HUES64 (cell line): ENCODE measurements at regions not wholly inside any gene's neighbourhood (a gene's known extent, or its start where the extent isn't known, plus 50 kb on each side); places are given as distances from the start of the nearest gene placed in this dataset.
"Not testable (repeated sequence)": the region's sequence is repeated elsewhere in the genome, so short reads cannot be mapped to it uniquely, and the experiment has no call there.

ENCODE experiments used
- H3K27ac ChIP-seq: 2 replicates; pipeline ENCODE4 v1.7.0; 2013; ENCODE audit warnings: low read depth, low read length, inconsistent platforms
- H3K27me3 ChIP-seq: 2 replicates; pipeline ENCODE4 v1.6.1; 2013; ENCODE audit warnings: mild to moderate bottlenecking, low read length; ENCODE audit not compliant: insufficient read depth
- H3K36me3 ChIP-seq: 2 replicates; pipeline ENCODE4 v1.6.1; 2013; ENCODE audit warnings: mild to moderate bottlenecking, low read length; ENCODE audit not compliant: insufficient read depth
- H3K4me1 ChIP-seq: 2 replicates; pipeline ENCODE4 v1.6.1; 2013; ENCODE audit warnings: mild to moderate bottlenecking, low read length, moderate library complexity; ENCODE audit not compliant: insufficient read depth
- H3K4me3 ChIP-seq: 2 replicates; pipeline ENCODE4 v1.5.1; 2013; ENCODE audit warnings: mild to moderate bottlenecking, low read length, moderate library complexity
- H3K9ac ChIP-seq: 2 replicates; pipeline ENCODE4 v1.6.1; 2013; ENCODE audit warnings: mild to moderate bottlenecking, low read depth, low read length
- H3K9me3 ChIP-seq: 2 replicates; pipeline ENCODE4 v1.6.1; 2013; ENCODE audit warnings: low read depth, low read length; ENCODE audit not compliant: insufficient read depth
- WGBS: fragments of 150-250, 120-280 bp; methylation state at CpG from one replicate; pipeline ENCODE4 v1.1.7; 2013; ENCODE audit warnings: missing lambda C conversion rate; 5-methylcytosine and 5-hydroxymethylcytosine counted together

DNA sequence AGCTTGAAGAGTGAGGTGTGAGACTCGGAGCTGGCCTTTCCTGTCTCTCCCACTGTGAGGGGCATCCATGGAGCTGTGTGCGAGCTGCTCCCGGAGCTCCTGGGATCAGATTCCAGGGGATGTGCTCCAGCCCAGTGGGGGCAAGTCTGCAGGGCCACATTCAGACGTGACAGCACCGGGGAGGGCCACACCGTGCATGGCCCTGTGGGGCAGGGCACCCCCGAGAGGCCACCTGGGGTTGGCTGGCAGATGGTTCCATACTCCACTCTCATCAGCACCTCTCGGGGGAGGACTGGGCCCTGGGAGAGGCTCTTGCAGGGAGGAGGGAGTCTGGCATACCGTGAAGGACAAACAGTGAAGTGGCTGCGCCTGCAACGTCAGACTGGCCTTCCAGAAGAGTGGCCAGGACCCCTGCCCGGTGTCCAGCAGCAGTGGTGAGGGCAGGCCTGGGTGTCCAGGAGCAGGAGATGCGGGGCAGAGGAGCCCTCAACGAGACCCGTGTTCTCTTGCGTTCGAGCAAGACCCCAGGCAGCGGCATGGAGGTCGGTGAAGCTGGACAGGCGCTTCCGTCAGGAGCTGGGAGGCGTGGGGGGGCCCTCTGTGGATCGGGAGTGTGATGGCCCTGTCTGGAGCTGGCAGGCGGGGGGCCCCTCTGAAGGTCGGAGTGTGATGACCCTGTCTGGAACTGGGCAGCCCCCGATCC lies 84.3 kb downstream of the ASB1 start:
- no peak overlapping the region for H3K4me3 ChIP-seq
- peaks cover 25% of the 10 kb centered on the region for H3K4me1 ChIP-seq
- no peak overlapping the region for H3K9ac ChIP-seq
- H3K9me3 ChIP-seq: no peaks in the 10 kb centered on the region
- H3K36me3 ChIP-seq: no peaks in the 10 kb centered on the region
- no peaks in the 10 kb centered on the region for H3K27me3 ChIP-seq
- WGBS: 84% methylated on average over 26 of the region's 26 CpGs
- H3K27ac ChIP-seq: no peak overlapping the region

DNA sequence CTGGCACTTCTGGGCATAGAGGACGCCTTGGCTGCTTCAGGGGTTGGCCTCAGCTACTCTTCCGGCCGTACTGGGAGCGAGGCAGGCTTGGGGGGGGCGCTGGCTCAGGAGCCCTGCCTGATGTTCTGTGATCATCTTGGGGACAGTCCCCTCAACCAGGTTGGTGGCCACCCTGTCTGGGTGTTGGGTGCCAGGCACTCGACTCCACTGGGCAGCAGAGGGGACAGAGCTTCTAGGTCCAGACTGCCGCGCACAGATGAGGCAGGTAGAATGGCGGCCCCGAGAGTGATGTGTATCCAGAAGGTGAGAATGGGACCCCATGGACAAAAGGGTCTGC lies 84.9 kb downstream of the ASB1 start:
- H3K4me3 ChIP-seq: no peak overlapping the region
- no peaks in the 10 kb centered on the region for H3K36me3 ChIP-seq
- H3K9ac ChIP-seq: no peak overlapping the region
- WGBS: 94% methylated on average over 10 of the region's 10 CpGs
- H3K9me3 ChIP-seq: no peaks in the 10 kb centered on the region
- no peak overlapping the region for H3K27ac ChIP-seq
- H3K4me1 ChIP-seq: peaks cover 25% of the 10 kb centered on the region
- no peaks in the 10 kb centered on the region for H3K27me3 ChIP-seq

DNA sequence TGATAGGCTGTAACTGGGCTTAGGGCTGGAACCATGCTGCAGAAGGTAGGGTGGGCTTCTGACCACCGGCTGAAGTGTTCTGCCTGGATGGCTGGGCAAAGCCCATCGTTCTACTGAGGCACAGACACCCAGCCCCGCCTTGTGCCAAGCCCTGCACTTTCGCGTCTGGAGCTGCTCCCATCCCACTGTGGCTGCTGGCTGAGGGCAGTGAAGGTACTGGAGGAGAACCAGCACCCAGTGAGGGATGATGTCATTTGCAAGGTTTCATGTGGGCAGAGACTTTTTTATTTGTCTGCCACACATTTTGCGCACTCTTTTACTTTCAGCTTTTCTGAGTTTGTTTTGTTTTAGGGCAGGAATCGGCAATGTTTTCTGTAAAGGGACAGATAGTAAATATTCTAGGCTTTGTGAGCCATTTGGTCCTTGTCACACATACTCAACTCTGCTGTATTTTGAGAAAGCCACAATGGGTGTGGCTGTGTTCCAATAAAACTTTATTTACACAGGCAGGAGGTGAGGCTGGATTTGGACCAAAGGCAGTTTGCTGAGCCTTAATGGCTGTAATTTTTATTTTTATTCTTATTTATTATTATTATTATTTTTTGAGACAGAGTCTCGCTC lies 85.6 kb downstream of the ASB1 start:
- no peak overlapping the region for H3K9ac ChIP-seq
- no peak overlapping the region for H3K27ac ChIP-seq
- 94% methylated on average over 8 of the region's 8 CpGs for WGBS
- peaks cover 25% of the 10 kb centered on the region for H3K4me1 ChIP-seq
- no peak overlapping the region for H3K4me3 ChIP-seq
- H3K36me3 ChIP-seq: no peaks in the 10 kb centered on the region
- H3K27me3 ChIP-seq: no peaks in the 10 kb centered on the region
- H3K9me3 ChIP-seq: peaks cover 7% of the 10 kb centered on the region; the same call in 1 of the 2 replicates

DNA sequence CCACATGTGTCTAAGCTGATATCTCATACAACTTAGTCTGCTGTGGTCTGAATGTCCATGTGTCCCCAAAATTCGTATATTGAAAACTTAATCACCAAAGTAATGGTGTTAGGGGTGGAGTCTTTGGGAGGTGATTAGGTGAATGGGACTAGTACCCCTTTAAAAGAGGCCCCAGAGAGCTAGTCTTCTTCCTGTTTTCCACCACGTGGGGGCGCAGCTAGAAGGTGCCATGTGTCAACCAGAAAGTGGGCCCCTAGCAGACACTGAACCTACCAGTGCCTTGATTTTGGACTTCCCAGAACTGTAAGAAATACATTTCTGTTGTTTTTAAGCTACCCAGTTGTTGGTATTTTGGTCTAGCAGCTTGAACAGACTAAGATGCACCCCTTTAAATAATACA lies 86.6 kb downstream of the ASB1 start:
- no peak overlapping the region for H3K9ac ChIP-seq
- H3K27ac ChIP-seq: no peak overlapping the region
- H3K4me1 ChIP-seq: peaks cover 25% of the 10 kb centered on the region

DNA sequence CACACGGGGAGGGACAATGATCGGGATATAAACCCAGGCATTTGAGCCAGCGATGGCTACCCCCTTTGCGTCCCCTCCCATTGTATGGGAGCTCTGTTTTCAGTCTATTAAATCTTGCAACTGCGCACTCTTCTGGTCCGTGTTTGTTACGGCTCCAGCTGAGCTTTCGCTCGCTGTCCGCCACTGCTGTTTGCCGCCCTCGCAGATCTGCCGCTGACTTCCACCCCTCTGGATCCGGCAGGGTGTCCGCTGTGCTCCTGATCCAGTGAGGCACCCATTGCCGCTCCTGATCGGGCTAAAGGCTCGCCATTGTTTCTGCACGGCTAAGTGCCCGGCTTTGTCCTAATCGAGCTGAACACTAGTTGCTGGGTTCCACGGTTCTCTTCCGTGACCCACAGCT lies 87.3 kb downstream of the ASB1 start:
- H3K4me1 ChIP-seq: peaks cover 20% of the 10 kb centered on the region
- H3K9me3 ChIP-seq, H3K36me3 ChIP-seq, H3K4me3 ChIP-seq, H3K27ac ChIP-seq, H3K9ac ChIP-seq, H3K27me3 ChIP-seq: not testable (repeated sequence)
- 95% methylated on average over 23 of the region's 23 CpGs for WGBS

More for the DNA sequence above, 86.6 kb downstream of the ASB1 start:
- Histone ChIP-seq H3K4me3 (no peak overlapping the region), H3K27me3 (no peaks in the 10 kb centered on the region), H3K9me3 (peaks cover 7% of the 10 kb centered on the region; the same call in 1 of the 2 replicates), H3K36me3 (no peaks in the 10 kb centered on the region)
- WGBS: 19% methylated on average over 3 of the region's 3 CpGs

DNA sequence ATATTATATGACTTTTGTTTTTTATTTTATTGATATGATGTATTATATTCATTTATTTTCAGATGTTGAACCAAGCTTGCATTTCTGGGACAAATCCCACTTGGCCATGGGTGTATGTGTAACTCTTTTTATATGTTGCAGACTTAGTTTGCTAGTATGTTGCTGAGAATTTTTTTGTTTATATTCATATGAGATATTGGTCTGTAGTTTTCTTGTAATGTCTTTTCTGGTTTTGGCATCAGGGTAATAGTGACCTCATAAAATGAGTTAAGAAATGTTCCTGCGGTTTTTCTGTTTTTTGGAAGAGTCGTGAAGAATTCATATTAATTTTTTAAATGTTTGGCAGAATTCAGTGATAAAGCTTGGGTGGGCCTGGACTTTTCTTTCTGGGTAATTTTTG lies 88.7 kb downstream of the ASB1 start:
- WGBS: 94% methylated on average over 2 of the region's 2 CpGs
- H3K9me3 ChIP-seq: peaks cover 7% of the 10 kb centered on the region; the same call in 1 of the 2 replicates
- no peak overlapping the region for H3K27ac ChIP-seq
- H3K4me1 ChIP-seq: peaks cover 6% of the 10 kb centered on the region
- H3K36me3 ChIP-seq: no peaks in the 10 kb centered on the region
- H3K27me3 ChIP-seq: no peaks in the 10 kb centered on the region
- H3K4me3 ChIP-seq: no peak overlapping the region
- H3K9ac ChIP-seq: no peak overlapping the region

DNA sequence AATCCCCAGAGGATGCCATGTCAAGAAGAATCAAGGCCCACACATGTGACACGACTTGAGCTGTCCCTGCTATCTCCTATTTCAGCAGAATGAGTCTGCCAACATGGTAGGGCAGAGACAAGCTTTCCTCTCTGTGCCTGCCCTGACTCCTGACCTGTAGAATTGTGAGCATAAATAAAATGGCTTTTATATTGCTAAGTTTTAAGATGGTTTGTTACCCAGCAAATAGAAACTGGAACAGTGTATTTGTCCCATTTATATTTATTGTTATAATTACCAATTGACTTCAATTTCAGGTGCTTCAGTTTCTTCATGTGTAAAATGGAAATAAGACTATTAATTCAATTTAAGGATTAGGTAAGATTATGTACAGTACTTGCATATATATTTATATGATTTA lies 90.5 kb downstream of the ASB1 start:
- 93% methylated on average over 1 of the region's 1 CpG for WGBS
- Histone ChIP-seq H3K9ac (no peak overlapping the region), H3K9me3 (peaks cover 7% of the 10 kb centered on the region; the same call in 1 of the 2 replicates), H3K27ac (no peak overlapping the region), H3K36me3 (no peaks in the 10 kb centered on the region), H3K4me3 (no peak overlapping the region), H3K4me1 (no peaks in the 10 kb centered on the region), H3K27me3 (no peaks in the 10 kb centered on the region)

DNA sequence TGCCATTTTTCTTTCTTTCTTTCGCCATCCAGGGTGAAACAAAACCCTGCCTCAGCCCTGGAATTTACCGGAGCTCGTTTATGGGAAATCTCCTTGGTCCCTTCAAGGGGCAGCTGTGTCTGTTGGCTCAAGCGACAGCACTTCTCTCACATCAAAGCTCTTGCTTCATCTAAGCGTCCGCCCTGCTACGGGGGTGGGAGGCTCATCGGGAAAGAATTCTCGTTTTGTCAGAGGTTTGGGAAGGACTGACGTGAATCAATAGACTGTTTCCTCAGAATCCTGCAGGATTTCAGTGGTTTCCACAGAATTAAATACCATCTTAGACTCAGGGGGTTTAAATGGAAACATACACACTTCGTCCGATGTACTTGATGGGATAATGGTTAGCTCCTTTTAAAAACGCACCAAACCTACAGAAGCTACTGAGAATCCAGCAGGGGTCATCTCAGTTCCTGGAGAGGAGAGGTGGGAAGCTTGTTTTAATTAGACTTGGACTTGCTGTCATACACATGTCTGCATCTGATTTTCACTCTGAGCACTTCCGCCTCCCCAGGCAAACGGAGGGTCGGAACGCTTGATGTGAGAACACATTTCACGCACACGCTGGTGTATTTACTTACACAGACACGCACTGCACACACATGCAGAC lies 91.6 kb downstream of the ASB1 start:
- Histone ChIP-seq H3K27me3 (no peaks in the 10 kb centered on the region), H3K36me3 (no peaks in the 10 kb centered on the region), H3K9me3 (peaks cover 7% of the 10 kb centered on the region; the same call in 1 of the 2 replicates), H3K9ac (no peak overlapping the region), H3K4me1 (no peaks in the 10 kb centered on the region), H3K27ac (no peak overlapping the region), H3K4me3 (no peak overlapping the region)
- 94% methylated on average over 20 of the region's 20 CpGs for WGBS

DNA sequence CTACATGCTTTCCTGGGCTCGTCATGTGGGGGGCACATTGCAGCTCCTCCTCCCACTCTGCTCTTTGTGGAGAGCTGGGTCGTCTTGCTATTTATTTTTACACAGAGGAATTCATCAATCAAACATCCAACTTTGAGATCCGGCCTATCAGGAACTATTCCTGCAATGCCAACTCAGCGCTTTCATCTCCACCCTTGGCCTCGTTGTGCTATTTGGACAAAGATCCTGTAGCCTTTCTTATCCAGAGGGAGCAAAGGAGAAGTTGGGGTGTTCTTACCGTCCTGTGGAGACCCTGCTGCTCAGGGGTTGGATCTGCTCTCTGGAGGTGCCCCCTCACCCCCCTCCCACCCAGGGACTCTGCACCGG lies 92.1 kb downstream of the ASB1 start:
- Histone ChIP-seq H3K36me3 (no peaks in the 10 kb centered on the region), H3K9me3 (peaks cover 7% of the 10 kb centered on the region; the same call in 1 of the 2 replicates), H3K4me1 (no peaks in the 10 kb centered on the region), H3K4me3 (no peak overlapping the region), H3K27me3 (no peaks in the 10 kb centered on the region), H3K9ac (no peak overlapping the region), H3K27ac (no peak overlapping the region)
- 95% methylated on average over 7 of the region's 7 CpGs for WGBS

DNA sequence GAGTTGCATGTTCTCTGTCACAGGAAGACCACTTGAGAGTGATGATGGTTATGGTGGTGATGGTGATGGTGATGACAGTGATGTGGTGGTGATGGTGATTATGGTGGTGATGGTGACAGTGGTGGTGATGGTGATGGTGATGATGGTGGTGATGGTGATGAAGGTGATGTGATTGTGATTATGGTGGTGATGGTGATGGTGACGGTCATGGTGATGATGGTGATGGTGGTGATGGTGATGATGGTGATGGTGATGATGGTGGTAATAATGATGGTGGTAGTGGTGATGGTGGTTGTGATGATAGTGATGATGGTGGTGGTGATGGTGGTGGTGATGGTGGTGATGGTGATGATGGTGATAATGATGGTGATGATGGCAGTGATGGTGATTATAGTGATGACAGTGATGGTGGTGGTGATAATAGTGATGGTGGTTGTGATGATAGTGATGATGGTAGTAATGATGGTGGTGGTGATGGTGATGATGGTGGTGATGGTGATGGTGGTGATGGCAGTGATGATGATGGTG lies 93.7 kb downstream of the ASB1 start:
- WGBS: 94% methylated on average over 1 of the region's 1 CpG
- Histone ChIP-seq H3K4me1 (no peaks in the 10 kb centered on the region), H3K9me3 (peaks cover 7% of the 10 kb centered on the region; the same call in 1 of the 2 replicates), H3K27me3 (no peaks in the 10 kb centered on the region), H3K4me3 (no peak overlapping the region), H3K36me3 (no peaks in the 10 kb centered on the region), H3K9ac (no peak overlapping the region), H3K27ac (no peak overlapping the region)

DNA sequence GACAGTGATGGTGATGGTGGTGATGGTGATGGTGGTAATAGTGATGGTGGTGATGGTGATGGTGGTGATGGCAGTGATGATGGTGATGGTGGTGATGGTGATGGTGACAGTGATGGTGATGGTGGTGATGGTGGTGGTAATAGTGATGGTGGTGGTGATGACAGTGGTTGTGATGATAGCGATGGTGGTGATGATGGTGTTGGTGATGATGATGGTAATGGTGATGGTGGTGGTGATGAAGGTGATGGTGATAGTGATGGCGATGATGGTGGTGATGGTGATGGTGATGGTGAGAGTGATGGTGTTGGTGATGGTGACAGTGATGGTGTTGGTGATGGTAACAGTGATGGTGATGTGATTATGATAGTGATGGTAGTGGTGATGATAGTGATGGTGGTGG lies 94.3 kb downstream of the ASB1 start:
- peaks cover 7% of the 10 kb centered on the region; the same call in 1 of the 2 replicates for H3K9me3 ChIP-seq
- no peak overlapping the region for H3K27ac ChIP-seq
- H3K4me3 ChIP-seq: no peak overlapping the region
- no peaks in the 10 kb centered on the region for H3K36me3 ChIP-seq
- H3K4me1 ChIP-seq: no peaks in the 10 kb centered on the region
- 98% methylated on average over 2 of the region's 2 CpGs for WGBS
- H3K9ac ChIP-seq: no peak overlapping the region
- no peaks in the 10 kb centered on the region for H3K27me3 ChIP-seq
